ENCODE measurements at regions not wholly inside any gene's neighbourhood (a gene's known extent, or its start where the extent isn't known, plus 50 kb on each side); places are given as distances from the start of the nearest gene placed in this dataset.
"Not testable (repeated sequence)": the region's sequence is repeated elsewhere in the genome, so short reads cannot be mapped to it uniquely, and the experiment has no call there.

GRCh38 chr16:33516686-33517085, 57.3 kb downstream of the TP53TG3F start:
- H3K27me3 ChIP-seq; H3K27ac ChIP-seq; H3K9me3 ChIP-seq; H3K4me1 ChIP-seq; H3K4me3 ChIP-seq; ATAC-seq (ENCODE audit: low FRiP score in 2 of 2); H3K36me3 ChIP-seq: not testable (repeated sequence)
- 76 to 77% methylated on average over 4 to 35 of the region's 54 CpGs for WGBS, 2 donors
- peak in 1 of 2 donors; percentile 71 for DNase-seq

Data from upper lobe of left lung (tissue), 6 donors.